Esophagus squamous epithelium (tissue), 5 donors: ENCODE measurements at regions not wholly inside any gene's neighbourhood (a gene's known extent, or its start where the extent isn't known, plus 50 kb on each side); places are given as distances from the start of the nearest gene placed in this dataset.

Experiments used
- DNase-seq: peaks from one replicate; lab custom pipeline; 2025; lab: John Stamatoyannopoulos, UW
- H3K27ac ChIP-seq, 4 donors: fragments of 200-600 bp; sonication (generic); one replicate each; pipeline ENCODE4 v1.5.1; 2016 to 2019; ENCODE audit warnings: mild to moderate bottlenecking in 1 of 4
- H3K27me3 ChIP-seq, 4 donors: fragments of 200-600 bp; sonication (generic); 1 replicate in 3 of 4; 2 replicates in 1 of 4; pipeline versions ENCODE4 v1.5.1 to v1.6.0; 2017 to 2021; ENCODE audit warnings: antibody characterized with exemption in 1 of 4
- H3K36me3 ChIP-seq, 3 donors: fragments of 200-600 bp; sonication (generic); one replicate each; pipeline ENCODE4 v1.5.1; 2016 to 2019
- H3K4me1 ChIP-seq, 3 donors: fragments of 200-600 bp; sonication (generic); one replicate each; pipeline ENCODE4 v1.5.1; 2017 to 2019
- H3K4me3 ChIP-seq, 4 donors: fragments of 200-600 bp; sonication (generic); 1 replicate in 3 of 4; 2 replicates in 1 of 4; pipeline ENCODE4 v1.5.1; 2016 to 2019; ENCODE audit warnings: mild to moderate bottlenecking in 2 of 4, moderate library complexity in 1 of 4
- H3K9me3 ChIP-seq, 3 donors: fragments of 200-600 bp; sonication (generic); one replicate each; pipeline ENCODE4 v1.5.1; 2016 to 2019
- CTCF ChIP-seq, 6 experiments: fragments of 450-650 bp in 4 of 6; fragments of 200-600 bp in 2 of 6; sonication (generic) in 2 of 6; IDR thresholded peaks; one replicate each; pipeline ENCODE4 v1.5.1; 2016 to 2019; ENCODE audit warnings: antibody characterized with exemption in 6 of 6, mild to moderate bottlenecking in 4 of 6, moderate library complexity in 4 of 6
- POLR2A ChIP-seq, 4 donors: fragments of 450-650 bp; IDR thresholded peaks; one replicate each; pipeline ENCODE4 v1.6.1; 2017; ENCODE audit warnings: antibody characterized with exemption in 4 of 4, mild to moderate bottlenecking in 4 of 4, moderate library complexity in 3 of 4
- WGBS, 2 donors: methylation state at CpG; one replicate each; pipeline ENCODE4 v1.1.5; 2018; 5-methylcytosine and 5-hydroxymethylcytosine counted together
- intact Hi-C: fragments of 100-400 bp; cut with DNase I; formaldehyde crosslinking; loops from one replicate; pipeline ENCODE4 v1.15.0; 2022
- donor health status: DM: yes; HTN: yes; CAD: no.

GRCh38 chr12:43210485-43211192 lies 341.4 kb downstream of the ADAMTS20 start:
- Histone ChIP-seq H3K36me3 (no peaks in the 10 kb centered on the region), H3K27ac (no peak overlapping the region), H3K4me1 (no peaks in the 10 kb centered on the region), H3K4me3 (no peak overlapping the region), H3K9me3 (no peaks in the 10 kb centered on the region), H3K27me3 (no peaks in the 10 kb centered on the region)
- no peak for DNase-seq
- 50 to 57% methylated on average over 6 of the region's 6 CpGs for WGBS, 2 donors
- TF ChIP-seq CTCF (IDR thresholded peaks at IDR 0.05) (no peak), POLR2A (IDR thresholded peaks at IDR 0.05) (no peak)
- intact Hi-C loops = no loop called here

GRCh38 chr12:43208627-43209026 lies 343.4 kb downstream of the ADAMTS20 start:
- TF ChIP-seq POLR2A (IDR thresholded peaks at IDR 0.05) (no peak), CTCF (IDR thresholded peaks at IDR 0.05) (no peak)
- Histone ChIP-seq H3K27ac (no peak overlapping the region), H3K4me1 (no peaks in the 10 kb centered on the region), H3K9me3 (no peaks in the 10 kb centered on the region), H3K36me3 (no peaks in the 10 kb centered on the region), H3K27me3 (no peaks in the 10 kb centered on the region), H3K4me3 (no peak overlapping the region)
- intact Hi-C loops = no loop called here
- no peak for DNase-seq
- WGBS, 2 donors = 58 to 63% methylated on average over 3 of the region's 3 CpGs

GRCh38 chr12:43208221-43208620 lies 343.8 kb downstream of the ADAMTS20 start:
- no peak for TF ChIP-seq CTCF (IDR thresholded peaks at IDR 0.05)
- Histone ChIP-seq H3K4me1 (no peaks in the 10 kb centered on the region), H3K36me3 (no peaks in the 10 kb centered on the region), H3K4me3 (no peak overlapping the region), H3K27ac (no peak overlapping the region), H3K27me3 (no peaks in the 10 kb centered on the region), H3K9me3 (no peaks in the 10 kb centered on the region)
- no peak for DNase-seq
- 74 to 84% methylated on average over 5 of the region's 5 CpGs for WGBS, 2 donors
- intact Hi-C loops = no loop called here

GRCh38 chr12:43206396-43206795 lies 345.6 kb downstream of the ADAMTS20 start:
- Histone ChIP-seq H3K4me3 (no peak overlapping the region), H3K27me3 (no peaks in the 10 kb centered on the region), H3K9me3 (no peaks in the 10 kb centered on the region), H3K27ac (no peak overlapping the region), H3K36me3 (no peaks in the 10 kb centered on the region), H3K4me1 (no peaks in the 10 kb centered on the region)
- no peak for DNase-seq
- TF ChIP-seq POLR2A (IDR thresholded peaks at IDR 0.05) (no peak), CTCF (IDR thresholded peaks at IDR 0.05) (no peak)
- intact Hi-C loops = no loop called here

GRCh38 chr12:43198608-43199007 lies 353.4 kb downstream of the ADAMTS20 start:
- intact Hi-C loops = no loop called here
- Histone ChIP-seq H3K4me3 (no peak overlapping the region), H3K36me3 (no peaks in the 10 kb centered on the region), H3K9me3 (no peaks in the 10 kb centered on the region), H3K27me3 (no peaks in the 10 kb centered on the region), H3K4me1 (no peaks in the 10 kb centered on the region), H3K27ac (no peak overlapping the region)
- DNase-seq = no peak
- WGBS, 2 donors = 80 to 85% methylated on average over 2 of the region's 2 CpGs
- TF ChIP-seq POLR2A (IDR thresholded peaks at IDR 0.05) (no peak), CTCF (IDR thresholded peaks at IDR 0.05) (no peak)
